HepG2 (cell line): ENCODE measurements at regions not wholly inside any gene's neighbourhood (a gene's known extent, or its start where the extent isn't known, plus 50 kb on each side); places are given as distances from the start of the nearest gene placed in this dataset.
A peak's percentile ranks its signal among the peaks of the same experiment; 100 is the strongest.

Source experiments
- ATAC-seq: fragments of 200-7000 bp; cut with Tn5 transposase; 3 replicates; pipeline ENCODE4 v1.9.1; 2020; ENCODE audit warnings: mild to moderate bottlenecking, moderate library complexity
- BruUV-seq: library from RNA; stranded (reverse); fragments of 400-500 nt; replicated peaks from 2 replicates; lab custom pipeline; 2021; lab: Mats Ljungman, UMichigan
- CTCF ChIA-PET: fragments of 300-600 bp; formaldehyde crosslinking; extraction: SDS; loops from one replicate; lab custom pipeline; 2021; ENCODE audit warnings: low total read pairs, inconsistent platforms, low intra/inter-chr PET ratio; lab: Yijun Ruan, JAX
- POLR2A ChIA-PET: fragments of 350-600 bp; sonication (Branson Sonifier 250); formaldehyde crosslinking; loops from one replicate; lab custom pipeline; 2020; ENCODE audit warnings: antibody characterized with exemption, inconsistent platforms; lab: Yijun Ruan, JAX
- DNase-seq: peaks from one replicate; pipeline ENCODE4 v3.0.0-alpha.2; 2015; ENCODE audit warnings: low spot score
- FAIRE-seq: peaks from 3 replicates; lab custom pipeline; 2011; peaks lifted over from hg19 to GRCh38; lab: Jason Lieb, UNC
- H2AFZ ChIP-seq: one replicate; pipeline ENCODE4 v1.6.1; 2011; ENCODE audit warnings: low read length, inconsistent platforms
- H3K27ac ChIP-seq: fragments of 300-600 bp; 3 replicates; pipeline ENCODE4 v1.8.0; 2011; ENCODE audit warnings: mixed run types, mild to moderate bottlenecking, mixed read lengths, low read length, inconsistent platforms; ENCODE audit not compliant: insufficient read depth; ENCODE audit errors: extremely low read length
- H3K27me3 ChIP-seq, 2 experiments: fragments of 200-600 bp in 1 of 2; 2 replicates in 1 of 2; 3 replicates in 1 of 2; pipeline versions ENCODE4 v1.6.0 to v1.8.0; 2011; ENCODE audit warnings: low read length in 2 of 2, mild to moderate bottlenecking in 2 of 2, moderate library complexity in 2 of 2, inconsistent platforms in 1 of 2; ENCODE audit not compliant: insufficient read depth in 2 of 2, control insufficient read depth in 1 of 2
- H3K36me3 ChIP-seq, 2 experiments: fragments of 200-600 bp in 1 of 2; replicated peaks in 1 of 2; 2 replicates in 1 of 2; 3 replicates in 1 of 2; pipeline versions ENCODE4 v1.5.1 to v1.8.0; 2011; ENCODE audit warnings: low read length in 2 of 2, inconsistent platforms in 1 of 2; ENCODE audit not compliant: insufficient read depth in 2 of 2, control insufficient read depth in 1 of 2
- H3K4me1 ChIP-seq: 2 replicates; pipeline ENCODE4 v1.5.1; 2012; ENCODE audit warnings: low read length, inconsistent platforms; ENCODE audit not compliant: insufficient read depth
- H3K4me2 ChIP-seq: 2 replicates; pipeline ENCODE4 v1.6.0; 2011; ENCODE audit warnings: low read depth, low read length, inconsistent platforms
- H3K4me3 ChIP-seq, 3 experiments: fragments of 200-600 bp in 1 of 3; sonication (generic), shearing (Covaris generic) in 1 of 3; replicated peaks in 1 of 3; 2 replicates each; pipeline ENCODE4 v1.5.1; 2011 to 2016; ENCODE audit warnings: low read length in 3 of 3, inconsistent platforms in 2 of 3, low read depth in 2 of 3, mild to moderate bottlenecking in 2 of 3, control low read depth in 1 of 3, mixed read lengths in 1 of 3; ENCODE audit not compliant: insufficient read depth in 1 of 3
- H3K79me2 ChIP-seq: one replicate; pipeline ENCODE4 v1.6.1; 2011; ENCODE audit warnings: low read length, inconsistent platforms; ENCODE audit not compliant: insufficient read depth
- H3K9ac ChIP-seq: 2 replicates; pipeline ENCODE4 v1.6.0; 2011; ENCODE audit warnings: mild to moderate bottlenecking, low read depth, low read length, inconsistent platforms; ENCODE audit not compliant: insufficient read depth
- H3K9me3 ChIP-seq: 2 replicates; pipeline ENCODE4 v1.5.1; 2012; ENCODE audit warnings: mild to moderate bottlenecking, low read length
- H4K20me1 ChIP-seq: 2 replicates; pipeline ENCODE4 v1.6.0; 2011; ENCODE audit warnings: inconsistent platforms, mild to moderate bottlenecking, low read length, moderate library complexity; ENCODE audit not compliant: insufficient read depth
- JDP2 ChIP-seq: sonication (generic); formaldehyde crosslinking; IDR thresholded peaks from 2 replicates; pipeline ENCODE4 v1.8.1; 2022; ENCODE audit warnings: missing genetic modification reagents, borderline replicate concordance
- ZHX2 ChIP-seq, 2 experiments: sonication (generic) in 1 of 2; formaldehyde crosslinking in 1 of 2; IDR thresholded peaks; 2 replicates each; pipeline versions ENCODE4 v1.6.1 to v1.9.0; 2014 to 2022; ENCODE audit warnings: antibody characterized with exemption in 1 of 2, borderline replicate concordance in 1 of 2, inconsistent platforms in 1 of 2, low read depth in 1 of 2, missing genetic modification reagents in 1 of 2
- ZNF644 ChIP-seq: IDR thresholded peaks from 2 replicates; pipeline ENCODE4 v1.6.1; 2016; ENCODE audit warnings: low read depth
- WGBS: methylation state at CpG from one replicate; pipeline ENCODE4 v1.1.6; 2017; ENCODE audit warnings: low lambda C conversion rate; 5-methylcytosine and 5-hydroxymethylcytosine counted together
- in situ Hi-C: cut with HindIII; loops from 2 replicates; pipeline ENCODE4 v1.10.0; 2017; ENCODE audit warnings: low pct_unique_long_range_greater_than_20kb; ENCODE audit not compliant: extremely low pct_ligation_motif_present
- intact Hi-C: fragments of 100-400 bp; cut with micrococcal nuclease; formaldehyde crosslinking; loops from one replicate; pipeline ENCODE4 v1.10.0; 2022; ENCODE audit not compliant: unreplicated experiment

GRCh38 chr2:186407611-186408010, 78.4 kb upstream of the ZC3H15 start (continued):
- TF ChIP-seq JDP2: no peak

- CTCF ChIA-PET: no interaction called here
- intact Hi-C loops: no loop called here
- no peak overlapping the region for H3K4me2 ChIP-seq
- peak; percentile 9 for DNase-seq
- TF ChIP-seq ZNF644 (CRISPR knock-in tag) (peak; percentile 61; the same call in 1 of the 2 replicates), ZHX2 (IDR thresholded peaks at IDR 0.05; ENCODE audit: low read depth) (no peak), ZHX2 (CRISPR knock-in tag; IDR thresholded peaks at IDR 0.05; ENCODE audit: borderline replicate concordance) (no peak)
- 100% methylated on average over 2 of the region's 2 CpGs for WGBS
- H3K27ac ChIP-seq: no peak overlapping the region
- H4K20me1 ChIP-seq: no peaks in the 10 kb centered on the region
- H3K4me3 ChIP-seq: no peak overlapping the region
- no TSS peak for BruUV-seq
- in situ Hi-C loops: no loop called here
- no peak for FAIRE-seq
- H2AFZ ChIP-seq: no peak overlapping the region
- H3K4me1 ChIP-seq: 0 out of 2 replicates have a peak, but pooled peaks cover 7% of the 10 kb centered on the region
- POLR2A ChIA-PET: no interaction called here
- no peak overlapping the region for H3K9ac ChIP-seq
- no peaks in the 10 kb centered on the region for H3K79me2 ChIP-seq
- no peak for ATAC-seq
- no peaks in the 10 kb centered on the region; a peak in 1 of 5 replicates for H3K36me3 ChIP-seq
- H3K9me3 ChIP-seq: no peaks in the 10 kb centered on the region
- H3K27me3 ChIP-seq: no peaks in the 10 kb centered on the region
Observed at GRCh38 chr2:186410802-186411201, 75.3 kb upstream of the ZC3H15 start.
